ENCODE measurements at regions not wholly inside any gene's neighbourhood (a gene's known extent, or its start where the extent isn't known, plus 50 kb on each side); places are given as distances from the start of the nearest gene placed in this dataset.
"Not testable (repeated sequence)": the region's sequence is repeated elsewhere in the genome, so short reads cannot be mapped to it uniquely, and the experiment has no call there.

GRCh38 chr16:52022980-52023379 is 524.0 kb downstream of the TOX3 start:
- DNase-seq = no peak

DNA sequence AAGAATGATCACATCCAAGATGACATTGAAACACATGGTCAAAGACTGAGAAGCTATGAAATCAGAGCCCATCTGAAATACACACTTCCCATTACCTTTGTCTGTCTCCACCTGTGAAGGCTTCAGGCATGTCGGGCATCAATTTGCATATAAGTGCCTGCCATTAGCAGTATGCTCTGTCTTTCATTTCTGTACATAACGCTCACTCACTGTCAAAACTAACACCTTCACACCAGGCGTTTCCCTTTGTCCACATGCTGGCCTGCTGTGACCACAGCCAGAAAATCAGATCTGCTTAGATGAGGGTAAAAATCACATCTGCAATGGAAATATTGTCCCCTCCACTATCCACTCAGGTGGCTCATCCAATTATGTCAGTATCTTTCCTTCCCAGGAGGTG is 524.8 kb downstream of the TOX3 start:
- no peak for DNase-seq

GRCh38 chr16:52016387-52016786 is 530.6 kb downstream of the TOX3 start:
- no peak for DNase-seq

DNA sequence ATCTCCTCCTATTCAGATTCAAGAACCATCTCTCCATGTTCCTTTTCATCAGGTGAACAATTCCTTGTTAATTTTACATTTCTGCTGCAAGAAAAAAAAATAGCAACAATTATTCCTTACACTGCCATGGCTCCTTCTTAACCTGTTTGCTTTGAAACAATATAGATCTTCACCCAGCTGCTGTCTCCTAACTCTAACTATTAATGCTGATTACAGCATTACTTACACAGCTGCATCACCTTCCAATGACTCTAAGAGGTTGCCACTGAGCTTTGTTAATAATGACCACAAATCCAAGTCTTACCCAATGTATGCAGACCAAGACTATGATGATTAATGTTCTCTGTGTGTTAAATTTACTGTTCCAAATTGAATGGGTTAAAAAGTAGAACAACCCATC is 541.4 kb downstream of the TOX3 start:
- DNase-seq = no peak

- no peak for DNase-seq
Measured at GRCh38 chr16:52004343-52004742, 542.6 kb downstream of the TOX3 start.

GRCh38 chr16:52002026-52002425 is 544.9 kb downstream of the TOX3 start:
- DNase-seq = no peak

DNA sequence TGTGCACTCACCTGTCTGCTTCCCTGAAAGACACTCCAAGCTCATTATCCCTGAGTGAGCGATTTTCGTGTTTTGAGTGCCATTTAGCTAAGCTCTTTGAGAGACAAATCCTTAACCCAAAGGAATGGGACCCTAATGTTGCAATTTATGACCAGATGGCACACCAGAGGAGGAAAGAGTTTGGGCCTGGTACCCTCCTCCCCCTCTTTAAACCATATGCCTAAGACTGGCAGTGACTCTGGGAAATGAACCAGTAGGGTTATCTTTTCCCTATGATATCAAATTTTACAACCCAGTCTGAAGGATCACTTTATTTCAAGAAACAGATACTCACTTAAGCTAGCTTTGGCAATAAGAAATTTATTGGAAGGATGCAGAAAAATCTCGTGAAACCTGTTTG is 550.4 kb downstream of the TOX3 start:
- DNase-seq = no peak

DNA sequence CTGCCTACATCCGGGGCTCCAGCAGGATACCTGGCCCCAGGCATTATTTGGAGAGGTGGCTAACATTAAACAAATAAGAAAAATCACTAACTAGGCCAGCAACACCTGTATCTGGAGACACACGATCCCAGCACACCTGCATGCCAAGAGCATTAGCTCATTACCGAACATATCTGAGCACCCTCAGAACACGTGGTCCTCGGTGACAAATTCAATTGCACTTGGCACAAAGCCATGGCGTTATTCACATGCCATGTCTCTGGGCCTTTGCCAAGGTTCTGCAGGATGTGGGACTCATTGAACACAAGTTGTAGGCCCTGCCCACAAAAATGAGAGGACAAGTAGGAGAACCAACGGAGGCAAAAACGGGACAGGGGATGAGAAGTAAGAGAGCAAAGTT is 552.3 kb downstream of the TOX3 start:
- no peak for DNase-seq

DNA sequence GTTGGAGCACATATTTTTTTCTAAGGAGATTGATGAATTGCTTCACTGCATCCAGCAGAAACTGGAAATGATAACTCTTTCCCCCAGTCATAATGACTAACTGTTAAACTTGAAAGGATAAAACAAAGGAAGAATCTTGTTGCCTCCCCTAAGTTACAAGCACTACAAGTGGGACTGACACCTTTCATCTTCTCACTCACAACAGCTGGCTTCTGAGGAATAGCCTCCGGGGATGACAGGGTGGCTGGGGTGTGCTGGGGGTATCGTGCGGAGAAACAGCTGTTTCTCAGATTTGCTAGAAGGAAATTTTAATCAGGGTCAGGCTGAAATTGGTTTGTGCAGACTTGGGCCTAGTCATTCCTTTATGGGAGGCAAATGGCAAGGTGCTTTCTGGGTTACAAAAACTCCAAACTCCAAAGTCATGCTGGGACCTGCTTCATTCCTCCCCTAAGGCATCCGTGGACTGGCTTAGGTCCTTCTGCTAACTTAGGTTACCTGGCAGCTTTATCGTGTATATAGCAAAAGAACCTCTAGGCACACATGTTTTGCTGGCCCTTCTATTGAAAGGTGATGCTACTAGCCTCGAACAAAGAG is 557.2 kb downstream of the TOX3 start:
- no peak for DNase-seq

DNA sequence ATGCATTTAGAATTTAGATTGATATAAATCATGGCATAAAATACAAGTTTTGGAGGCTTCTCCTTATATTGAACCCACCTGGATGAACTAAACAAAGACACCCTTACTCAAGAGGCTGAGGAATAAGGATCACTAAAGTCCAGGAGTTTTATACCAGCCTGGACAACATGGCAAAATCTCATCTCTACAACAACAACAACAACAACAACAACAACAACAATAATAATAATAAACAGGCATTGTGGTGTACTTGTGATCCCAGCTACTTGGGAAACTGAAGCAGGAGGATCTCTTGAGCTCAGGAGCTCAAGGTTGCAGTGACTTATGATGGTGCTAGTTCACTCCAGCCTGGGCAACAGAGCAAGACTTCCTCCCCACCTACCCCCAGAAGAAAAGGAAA is 558.0 kb downstream of the TOX3 start:
- no peak for DNase-seq

DNA sequence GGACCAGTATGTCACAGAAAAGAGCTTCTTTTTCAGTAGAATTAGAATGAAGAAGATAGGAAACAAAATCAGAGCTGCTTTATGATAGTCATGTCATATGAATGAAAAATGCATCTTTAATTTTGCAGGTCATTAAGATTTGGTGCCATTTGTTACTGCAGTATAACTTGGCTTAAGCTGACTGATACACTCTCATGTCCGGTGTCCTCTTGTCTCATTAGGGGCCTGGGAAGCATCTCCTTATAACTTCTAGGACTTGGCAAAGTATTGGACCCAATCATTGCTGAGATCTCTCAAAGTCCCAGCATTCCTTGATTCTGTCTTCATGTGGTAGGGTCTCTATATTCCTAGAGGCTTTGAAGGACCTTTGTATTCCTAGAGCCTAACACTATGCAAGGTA is 559.4 kb downstream of the TOX3 start:
- DNase-seq = no peak

DNA sequence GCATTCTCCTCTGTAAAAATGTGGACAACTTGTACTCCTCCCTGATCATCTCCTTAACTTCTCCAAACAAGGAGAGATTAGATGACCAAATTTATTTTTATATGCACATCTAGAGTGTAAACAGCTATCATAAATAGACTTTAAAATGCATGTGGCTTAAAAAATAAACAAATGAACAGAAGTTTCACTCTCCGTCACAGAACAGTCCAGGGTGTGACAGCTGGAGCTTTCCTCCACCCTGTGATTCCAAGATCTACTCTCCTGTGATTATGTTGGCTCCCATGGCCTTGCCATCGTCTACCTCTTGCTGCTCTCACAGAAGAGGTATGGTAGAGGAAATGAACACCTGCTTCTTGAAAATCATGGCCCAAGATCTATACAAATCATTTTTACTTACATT is 560.2 kb downstream of the TOX3 start:
- no peak for DNase-seq

DNA sequence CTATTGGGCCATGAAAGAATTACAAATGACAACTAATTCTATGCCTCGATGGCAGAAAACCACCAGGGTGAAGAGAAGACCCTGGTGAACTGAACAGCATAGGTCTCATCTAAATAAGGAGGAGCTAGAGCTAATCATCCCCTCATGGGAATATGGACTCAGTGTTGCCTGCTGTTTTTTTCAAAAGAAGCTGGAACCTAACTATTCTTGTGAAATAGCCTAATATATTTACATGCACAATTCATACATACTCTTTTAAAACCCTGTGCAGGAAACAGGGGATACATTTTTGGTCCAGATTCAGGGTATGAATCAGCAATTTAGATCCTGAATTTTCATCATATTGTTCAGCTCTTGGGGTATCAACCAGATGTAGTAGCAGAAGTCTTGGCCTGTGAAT is 560.6 kb downstream of the TOX3 start:
- no peak for DNase-seq

DNA sequence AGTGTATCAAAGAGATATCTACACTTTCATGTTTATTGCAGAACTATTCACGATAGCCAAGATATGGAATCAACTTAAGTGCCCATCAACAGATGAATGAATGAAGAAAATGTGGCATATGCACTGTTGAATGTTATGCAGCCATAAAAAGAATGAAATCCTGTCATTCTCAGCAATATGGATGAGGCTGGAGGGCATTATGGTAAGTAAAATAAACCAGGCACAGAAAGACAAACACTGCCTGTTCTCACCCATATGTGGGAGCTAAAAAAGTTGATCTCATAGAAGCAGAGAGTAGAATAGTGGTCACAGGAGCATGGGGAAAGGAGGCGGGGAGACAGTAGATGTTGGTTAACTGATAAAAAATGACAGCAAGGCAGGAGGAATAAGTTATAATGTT is 561.8 kb downstream of the TOX3 start:
- DNase-seq = no peak

- no peak for DNase-seq
Measured at GRCh38 chr16:51984395-51984794, 562.5 kb downstream of the TOX3 start.

GRCh38 chr16:51982715-51983680 is 563.9 kb downstream of the TOX3 start:
- peak; percentile 71 for DNase-seq

DNA sequence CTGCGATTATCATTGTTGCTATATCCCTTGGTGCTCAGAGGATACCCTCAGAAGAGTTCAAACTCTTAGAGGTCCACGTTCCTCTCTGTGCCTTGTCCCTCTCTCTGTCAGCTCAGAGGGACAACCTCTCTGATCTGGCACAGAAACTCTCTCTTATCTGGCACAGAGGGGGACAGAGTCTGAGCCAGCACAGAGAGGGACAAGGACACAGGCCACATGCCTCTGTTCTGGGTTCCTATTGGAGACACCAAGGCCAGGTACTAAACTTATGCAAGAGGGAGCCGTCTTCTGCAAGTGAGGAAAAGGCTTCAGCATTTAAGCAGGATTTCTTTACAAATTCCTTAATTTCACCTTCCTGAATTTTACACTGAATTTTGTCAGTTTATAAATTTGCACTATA is 565.2 kb downstream of the TOX3 start:
- DNase-seq = no peak

DNA sequence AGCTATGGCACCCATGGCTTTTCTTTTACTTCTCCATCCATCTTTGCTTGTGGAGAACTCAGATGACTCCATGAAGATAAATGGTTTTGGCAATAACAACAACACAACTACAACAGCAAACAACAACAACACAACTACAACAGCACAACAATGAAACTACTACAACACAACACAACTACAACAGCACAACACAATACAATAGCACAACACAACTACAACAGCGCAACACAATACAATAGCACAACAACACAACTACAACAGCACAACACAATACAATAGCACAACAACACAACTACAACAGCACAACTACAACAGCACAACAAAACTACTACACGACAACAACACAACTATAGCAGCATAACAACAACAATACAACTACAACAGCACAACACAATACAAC is 569.4 kb downstream of the TOX3 start:
- not testable (repeated sequence) for DNase-seq

GRCh38 chr16:51971184-51971583 is 575.8 kb downstream of the TOX3 start:
- DNase-seq = no peak

DNA sequence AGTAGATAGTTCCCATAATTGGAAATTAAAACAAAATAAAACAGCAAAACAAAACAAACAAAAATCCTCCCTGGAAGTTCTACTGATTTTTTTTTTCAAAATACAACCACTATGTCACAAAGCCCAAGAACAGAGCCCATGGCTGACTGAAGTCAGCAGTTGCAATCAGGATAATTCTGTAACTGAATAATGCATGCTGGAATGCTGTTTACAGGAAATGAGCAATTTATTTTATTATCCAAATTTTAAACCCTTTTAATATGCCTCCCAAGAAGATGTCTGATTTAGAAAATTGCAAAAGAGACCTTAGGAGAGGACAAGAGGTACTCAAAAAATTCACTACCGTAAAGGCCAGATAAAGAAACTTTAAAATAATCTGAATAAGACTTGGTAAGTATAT is 578.2 kb downstream of the TOX3 start:
- no peak for DNase-seq

- no peak for DNase-seq
Measured at GRCh38 chr16:51967646-51968045, 579.3 kb downstream of the TOX3 start.

GRCh38 chr16:51960931-51961330 is 586.0 kb downstream of the TOX3 start:
- DNase-seq = no peak

DNA sequence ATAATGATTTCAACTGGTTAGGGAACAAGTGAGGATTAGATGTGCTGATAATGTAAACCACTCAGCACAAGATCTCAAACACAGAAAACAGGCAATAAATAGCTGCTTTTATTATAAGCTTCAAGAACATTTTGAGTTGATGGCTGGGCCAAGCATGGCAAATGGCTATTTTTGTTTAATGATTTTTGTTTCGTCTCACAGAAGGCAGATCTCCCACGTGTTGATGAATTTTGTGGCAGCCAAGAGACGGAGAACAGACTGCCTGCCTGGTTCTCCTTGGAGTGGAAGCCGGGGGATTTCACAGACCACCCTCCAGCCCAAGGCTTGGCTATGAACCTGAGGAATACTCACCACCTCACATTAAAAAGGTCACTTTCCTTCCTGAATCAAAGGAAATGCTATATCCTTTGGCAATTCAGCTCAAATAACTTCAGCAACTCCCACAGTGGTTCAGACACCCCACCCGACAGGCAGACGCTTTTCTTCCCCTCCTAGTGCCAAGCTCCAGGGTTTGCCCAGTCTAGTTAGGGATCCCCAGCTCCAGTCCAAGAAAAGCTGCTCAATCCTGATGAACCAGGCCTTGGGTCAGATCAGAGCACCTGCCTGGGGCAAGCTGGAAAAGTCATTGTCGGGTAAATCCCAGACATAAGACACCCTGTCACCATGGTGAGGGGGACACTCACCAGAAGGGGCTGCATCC is 593.5 kb downstream of the TOX3 start:
- no peak for DNase-seq

DNA sequence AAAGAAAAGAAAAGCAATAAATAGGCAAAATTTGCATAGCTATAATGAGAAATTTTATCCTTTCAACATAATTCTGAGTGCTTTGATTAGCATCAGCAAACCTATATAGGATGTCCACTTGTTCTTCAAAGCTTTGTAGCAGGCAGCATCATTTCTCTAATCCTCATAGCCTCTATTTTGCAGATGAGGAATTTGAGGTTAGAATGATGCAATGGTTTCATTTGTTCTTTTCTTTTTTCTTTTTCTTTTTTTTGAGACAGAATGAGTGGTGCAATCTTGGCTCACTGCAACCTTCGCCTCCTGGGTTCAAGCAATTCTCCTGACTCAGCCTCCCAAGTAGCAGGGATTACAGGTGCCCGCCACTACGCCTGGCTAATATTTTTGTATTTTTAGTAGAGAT is 594.4 kb downstream of the TOX3 start:
- DNase-seq = no peak
